Caco-2 (cell line): ENCODE measurements at regions not wholly inside any gene's neighbourhood (a gene's known extent, or its start where the extent isn't known, plus 50 kb on each side); places are given as distances from the start of the nearest gene placed in this dataset.
"Not testable (repeated sequence)": the region's sequence is repeated elsewhere in the genome, so short reads cannot be mapped to it uniquely, and the experiment has no call there.

ENCODE experiments used
- BruUV-seq: library from RNA; stranded (reverse); fragments of 400-500 nt; replicated peaks from 2 replicates; lab custom pipeline; 2021; lab: Mats Ljungman, UMichigan
- CTCF ChIA-PET: fragments of 300-600 bp; sonication (Branson Sonifier 250); formaldehyde crosslinking; loops from one replicate; lab custom pipeline; 2022; ENCODE audit warnings: antibody characterized with exemption; lab: Charles Lee
- POLR2A ChIA-PET: fragments of 300-600 bp; sonication (Branson Sonifier 250); formaldehyde crosslinking; loops from one replicate; lab custom pipeline; 2022; ENCODE audit warnings: antibody characterized with exemption; lab: Charles Lee
- DNase-seq, 2 experiments: peaks; one replicate each; pipeline versions ENCODE4 v3.0.0 to v3.0.0-alpha.2; 2020 to 2022
- H3K27me3 ChIP-seq: replicated peaks from 2 replicates; pipeline ENCODE4 v1.6.0; 2011; ENCODE audit warnings: low read length; ENCODE audit not compliant: control insufficient read depth, insufficient read depth
- H3K36me3 ChIP-seq: 2 replicates; pipeline ENCODE4 v1.5.1; 2011; ENCODE audit warnings: low read length; ENCODE audit not compliant: control insufficient read depth, insufficient read depth
- H3K4me1 ChIP-seq: fragments of 250-450 bp; sonication (Bioruptor Pico); 2 replicates; pipeline ENCODE4 v1.5.1; 2020; ENCODE audit warnings: mild to moderate bottlenecking
- H3K4me3 ChIP-seq: 2 replicates; pipeline ENCODE4 v1.5.1; 2011; ENCODE audit warnings: low read depth, mild to moderate bottlenecking, control low read depth, low read length
- H3K9me3 ChIP-seq: fragments of 250-450 bp; sonication (Bioruptor Pico); 2 replicates; pipeline ENCODE4 v1.5.1; 2020; ENCODE audit warnings: mild to moderate bottlenecking, moderate library complexity
- H3K27ac Mint-ChIP-seq: one replicate; pipeline ENCODE4 v1.8.0; 2022; ENCODE audit warnings: mixed read lengths; ENCODE audit not compliant: unreplicated experiment
- H3K27me3 Mint-ChIP-seq: one replicate; pipeline ENCODE4 v1.8.0; 2022; ENCODE audit warnings: mixed read lengths; ENCODE audit not compliant: insufficient read depth, unreplicated experiment
- H3K36me3 Mint-ChIP-seq: one replicate; pipeline ENCODE4 v1.8.0; 2022; ENCODE audit warnings: mild to moderate bottlenecking, mixed read lengths; ENCODE audit not compliant: insufficient read depth, unreplicated experiment
- H3K4me1 Mint-ChIP-seq: one replicate; pipeline ENCODE4 v1.8.0; 2022; ENCODE audit warnings: low read depth, mixed read lengths; ENCODE audit not compliant: unreplicated experiment
- H3K4me3 Mint-ChIP-seq: one replicate; pipeline ENCODE4 v1.8.0; 2022; ENCODE audit warnings: mild to moderate bottlenecking, moderate library complexity, mixed read lengths; ENCODE audit not compliant: unreplicated experiment
- H3K9me3 Mint-ChIP-seq: one replicate; pipeline ENCODE4 v1.8.0; 2022; ENCODE audit warnings: mixed read lengths; ENCODE audit not compliant: unreplicated experiment
- CTCF ChIP-seq, 2 experiments: fragments of 200-600 bp in 1 of 2; IDR thresholded peaks; 1 replicate in 1 of 2; 2 replicates in 1 of 2; pipeline versions ENCODE4 v1.5.1 to v1.8.0; 2011 to 2022; ENCODE audit warnings: antibody characterized with exemption in 1 of 2, control low read depth in 1 of 2, inconsistent platforms in 1 of 2, low read depth in 1 of 2, low read length in 1 of 2, mild to moderate bottlenecking in 1 of 2, moderate library complexity in 1 of 2; ENCODE audit not compliant: insufficient read depth in 1 of 2, severe bottlenecking in 1 of 2, unreplicated experiment in 1 of 2
- intact Hi-C: fragments of 100-400 bp; cut with micrococcal nuclease; formaldehyde crosslinking; loops from one replicate; pipeline ENCODE4 v1.10.0; 2022; ENCODE audit not compliant: unreplicated experiment

- intact Hi-C loops: no loop called here
Observed at GRCh38 chrX:40949071-40949470, 136.2 kb upstream of the USP9X start.

GRCh38 chrX:40950546-40950945 lies 134.7 kb upstream of the USP9X start:
- TF ChIP-seq CTCF (IDR thresholded peaks at IDR 0.05; ENCODE audit: insufficient read depth in 1 of 2, low read depth in 1 of 2, low read length in 1 of 2, severe bottlenecking in 1 of 2, unreplicated experiment in 1 of 2): no peak
- Histone ChIP-seq H3K4me1 (no peaks in the 10 kb centered on the region), H3K4me3 (no peak overlapping the region), H3K27me3 (no peaks in the 10 kb centered on the region), H3K9me3 (no peaks in the 10 kb centered on the region), H3K36me3 (no peaks in the 10 kb centered on the region)
- DNase-seq: no peak
- ChIA-PET POLR2A (no interaction called here), CTCF (no interaction called here)
- H3K27ac Mint-ChIP-seq: no peak overlapping the region
- BruUV-seq: no TSS peak
- H3K27me3 Mint-ChIP-seq: no peaks in the 10 kb centered on the region
- peaks cover 6% of the 10 kb centered on the region for H3K4me1 Mint-ChIP-seq
- H3K36me3 Mint-ChIP-seq: no peaks in the 10 kb centered on the region
- H3K4me3 Mint-ChIP-seq: no peak overlapping the region
- intact Hi-C loops: no loop called here
- H3K9me3 Mint-ChIP-seq: no peaks in the 10 kb centered on the region

More at GRCh38 chrX:40949071-40949470, 136.2 kb upstream of the USP9X start:
- Mint-ChIP-seq H3K4me1 (peaks cover 6% of the 10 kb centered on the region), H3K4me3 (no peak overlapping the region), H3K9me3 (no peaks in the 10 kb centered on the region), H3K27ac (no peak overlapping the region), H3K36me3 (no peaks in the 10 kb centered on the region), H3K27me3 (no peaks in the 10 kb centered on the region)
- POLR2A ChIA-PET: no interaction called here
- no peaks in the 10 kb centered on the region for H3K36me3 ChIP-seq
- TF ChIP-seq CTCF (IDR thresholded peaks at IDR 0.05; ENCODE audit: insufficient read depth in 1 of 2, low read depth in 1 of 2, low read length in 1 of 2, severe bottlenecking in 1 of 2, unreplicated experiment in 1 of 2): no peak
- H3K9me3 ChIP-seq: no peaks in the 10 kb centered on the region
- BruUV-seq: no TSS peak
- CTCF ChIA-PET: no interaction called here
- no peak overlapping the region for H3K4me3 ChIP-seq
- peaks cover 6% of the 10 kb centered on the region; the same call in 1 of the 2 replicates for H3K4me1 ChIP-seq
- H3K27me3 ChIP-seq: no peaks in the 10 kb centered on the region
- no peak for DNase-seq

- POLR2A ChIA-PET, H3K4me1 ChIP-seq, H3K27ac Mint-ChIP-seq, CTCF ChIA-PET, H3K36me3 ChIP-seq, H3K9me3 ChIP-seq, H3K36me3 Mint-ChIP-seq, H3K27me3 Mint-ChIP-seq, intact Hi-C loops, H3K4me3 Mint-ChIP-seq, DNase-seq, BruUV-seq, H3K9me3 Mint-ChIP-seq, H3K4me3 ChIP-seq, H3K4me1 Mint-ChIP-seq, H3K27me3 ChIP-seq: not testable (repeated sequence)
Observed at GRCh38 chrX:40951407-40951806, 133.8 kb upstream of the USP9X start.

- CTCF ChIA-PET: no interaction called here
- H3K4me3 Mint-ChIP-seq: no peak overlapping the region
- BruUV-seq: no TSS peak
- no peaks in the 10 kb centered on the region for H3K36me3 Mint-ChIP-seq
- no peak overlapping the region for H3K4me3 ChIP-seq
- TF ChIP-seq CTCF (IDR thresholded peaks at IDR 0.05; ENCODE audit: insufficient read depth in 1 of 2, low read depth in 1 of 2, low read length in 1 of 2, severe bottlenecking in 1 of 2, unreplicated experiment in 1 of 2): no peak
- H3K27me3 ChIP-seq: no peaks in the 10 kb centered on the region
- intact Hi-C loops: no loop called here
- DNase-seq: no peak
- H3K27me3 Mint-ChIP-seq: no peaks in the 10 kb centered on the region
- H3K9me3 Mint-ChIP-seq: no peaks in the 10 kb centered on the region
- no peaks in the 10 kb centered on the region for H3K36me3 ChIP-seq
- H3K9me3 ChIP-seq: no peaks in the 10 kb centered on the region
- no peaks in the 10 kb centered on the region for H3K4me1 ChIP-seq
- peaks cover 6% of the 10 kb centered on the region for H3K4me1 Mint-ChIP-seq
- H3K27ac Mint-ChIP-seq: no peak overlapping the region
- POLR2A ChIA-PET: no interaction called here
Observed at GRCh38 chrX:40952855-40953254, 132.4 kb upstream of the USP9X start.
